Stimulated activated CD4-positive, alpha-beta T cell treated with anti-CD3 and anti-CD28 coated beads, Interleukin-12 subunit alpha, Interleukin-12 subunit beta, amount 100 ng/mL, for 48 hours (primary cell): ENCODE measurements at regions not wholly inside any gene's neighbourhood (a gene's known extent, or its start where the extent isn't known, plus 50 kb on each side); places are given as distances from the start of the nearest gene placed in this dataset.

Source experiments
- DNase-seq, 3 donors: peaks; one replicate each; pipeline ENCODE4 v3.0.0-alpha.2; 2020; ENCODE audit warnings: low read depth in 2 of 3, low spot score in 1 of 3

DNA sequence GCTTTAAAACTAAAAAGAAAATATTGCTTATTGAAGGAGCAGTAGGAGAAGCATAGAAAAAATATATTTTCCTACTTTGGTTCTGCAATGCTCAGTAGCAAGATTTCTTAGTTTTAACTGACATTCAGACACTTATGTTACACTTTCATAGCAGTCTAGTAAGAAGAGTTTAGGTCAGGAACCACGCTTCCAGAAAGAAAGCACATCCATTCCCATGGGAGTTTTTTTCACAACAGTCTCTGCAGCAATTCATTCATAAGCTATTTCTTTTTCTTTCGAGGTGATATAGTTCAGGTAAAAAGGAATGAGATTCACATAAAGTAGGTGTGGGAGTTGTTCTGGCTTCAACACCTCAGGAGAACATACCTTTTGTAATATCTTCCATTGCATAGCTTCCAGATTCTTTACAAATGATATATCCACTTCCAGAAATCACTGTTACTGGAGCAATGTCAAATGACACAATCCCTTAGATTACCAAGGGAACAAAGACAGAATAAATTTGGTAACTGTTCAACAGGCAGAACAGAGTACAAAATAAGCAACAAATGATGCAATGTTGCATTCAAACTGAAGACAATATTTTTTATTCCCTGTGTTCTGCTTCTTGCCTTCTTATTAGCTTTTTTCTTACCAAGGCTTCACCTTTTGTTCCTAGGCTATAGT, 95.2 kb upstream of the GULP1 start:
- DNase-seq, result no peak

DNA sequence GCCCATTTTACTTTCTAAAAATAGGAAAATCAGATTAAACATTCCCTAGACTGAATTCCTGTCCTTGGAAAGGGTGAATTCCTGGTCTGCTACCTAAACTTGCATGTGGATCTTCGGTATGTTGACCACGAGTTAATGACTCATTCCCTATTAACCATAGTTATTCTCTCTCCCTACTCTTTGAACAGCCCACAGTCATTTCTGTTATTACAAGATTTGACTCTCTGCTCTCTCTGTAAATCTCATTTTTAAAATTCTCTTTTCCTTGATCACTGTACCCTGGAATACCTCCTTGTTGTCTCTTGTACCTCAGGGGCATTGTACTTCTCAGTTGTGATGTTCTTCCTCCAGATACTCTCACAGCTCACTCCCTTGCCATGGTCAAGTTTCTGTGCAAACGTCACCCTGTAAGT, 92.0 kb upstream of the GULP1 start:
- DNase-seq, result no peak

DNA sequence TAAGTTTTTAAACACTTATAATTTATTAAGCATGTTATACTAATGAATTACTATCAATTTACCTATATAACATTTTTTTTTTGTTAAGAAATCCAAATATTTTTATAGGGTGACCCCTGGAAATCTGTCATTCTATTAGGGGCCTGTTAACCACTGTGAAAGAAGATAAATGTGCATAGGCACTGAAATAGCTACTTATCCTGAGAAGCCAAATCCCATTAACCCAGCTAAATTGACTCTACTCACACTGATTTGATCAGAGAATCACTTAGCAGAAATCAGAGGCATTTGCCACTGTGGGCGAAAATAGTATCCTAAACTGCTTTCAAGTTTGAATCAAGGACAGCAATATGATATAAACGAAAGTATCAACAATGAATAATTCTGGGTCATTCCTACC, 90.0 kb upstream of the GULP1 start:
- DNase-seq, result no peak

DNA sequence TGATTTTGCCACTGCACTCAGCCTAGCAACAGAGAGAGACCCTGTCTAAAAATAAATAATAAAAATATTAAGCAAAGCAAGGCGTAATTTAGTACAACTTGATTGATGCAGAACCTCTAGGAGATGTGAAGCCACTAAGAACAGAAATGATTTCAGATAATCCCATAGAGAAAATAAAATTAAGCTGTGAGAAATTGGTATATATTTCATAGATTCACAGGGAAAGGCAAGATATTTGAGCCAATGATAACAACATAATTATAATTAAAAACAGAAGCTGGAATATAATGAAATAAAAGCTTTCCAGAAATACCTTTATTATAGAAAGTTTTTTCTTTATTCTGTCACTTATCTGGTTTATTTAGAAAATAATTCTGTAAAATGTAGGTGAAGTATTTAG, 88.9 kb upstream of the GULP1 start:
- DNase-seq, result no peak

DNA sequence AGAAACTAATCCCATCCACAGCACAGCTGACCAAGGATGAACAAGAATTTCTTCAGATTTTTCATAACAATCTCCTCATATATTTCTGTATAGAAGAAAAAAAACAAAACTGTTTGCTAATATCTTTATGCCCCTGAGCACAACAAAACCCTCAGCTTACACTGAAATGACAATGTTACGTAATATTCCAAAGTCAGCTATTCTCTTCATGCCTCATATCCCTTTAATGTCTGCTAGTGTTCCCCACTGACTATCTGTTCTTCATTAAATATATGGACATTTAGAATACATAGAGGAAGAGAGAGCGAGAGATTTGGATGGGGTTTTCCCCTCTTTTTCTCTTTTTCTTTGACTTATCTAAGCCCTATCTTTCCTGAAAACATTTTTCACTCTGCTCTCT, 87.9 kb upstream of the GULP1 start:
- no peak for DNase-seq

DNA sequence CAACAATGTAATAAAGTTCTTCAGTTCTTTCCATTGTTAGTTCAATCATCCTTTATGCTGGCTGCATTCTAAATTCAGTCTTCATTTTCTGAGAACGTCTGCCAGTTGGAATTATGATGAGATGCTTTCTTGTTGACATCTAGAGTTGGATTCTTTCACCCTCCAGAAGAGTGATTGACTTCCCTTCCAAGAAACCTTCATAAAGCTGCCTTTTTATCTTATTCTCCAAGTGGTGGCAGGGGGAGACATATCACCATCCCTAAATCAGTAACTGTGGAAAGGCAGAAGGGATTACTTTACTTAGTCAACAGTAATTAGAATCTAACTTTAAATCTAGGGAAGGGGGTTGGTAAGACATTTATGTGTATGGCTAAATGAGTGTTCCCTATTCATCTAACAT, 86.8 kb upstream of the GULP1 start:
- DNase-seq, result no peak

DNA sequence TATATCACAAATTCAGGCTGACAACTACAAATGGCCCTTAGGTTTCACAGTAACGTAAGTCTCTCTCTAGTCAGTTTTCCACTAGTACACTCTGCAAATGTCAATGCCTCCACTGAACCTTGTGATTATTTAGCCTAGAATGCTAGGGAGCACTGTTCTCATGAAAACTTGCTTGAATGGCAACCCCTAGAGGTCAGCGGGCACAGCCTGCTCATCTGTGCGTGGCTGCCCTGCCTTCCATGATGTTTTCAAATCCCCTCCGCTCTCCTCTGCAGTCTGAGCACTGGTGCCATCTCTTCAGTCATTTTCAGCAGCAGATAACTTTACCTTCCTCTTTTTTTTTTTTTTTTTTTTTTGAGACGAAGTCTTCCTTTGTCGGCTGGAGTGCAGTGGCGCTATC, 84.1 kb upstream of the GULP1 start:
- DNase-seq, result no peak

DNA sequence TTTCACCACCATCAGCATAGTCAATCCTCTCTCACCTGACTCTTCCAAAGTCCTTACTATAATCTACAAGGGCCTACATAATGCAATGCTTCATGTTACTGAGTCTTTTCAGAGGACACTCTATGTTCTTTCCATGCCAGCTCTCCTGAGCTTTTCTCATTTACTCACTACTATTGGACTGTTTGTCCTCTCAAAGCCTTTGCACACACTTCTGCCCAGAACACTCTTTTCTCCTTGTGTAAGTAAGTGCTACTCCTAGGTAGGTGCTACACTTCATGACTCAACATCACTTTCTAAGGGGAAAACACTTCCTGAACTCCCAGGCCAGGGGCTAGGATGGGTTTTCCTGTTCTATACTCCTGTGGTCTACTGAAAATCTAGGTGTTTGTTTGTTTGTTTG, 82.5 kb upstream of the GULP1 start:
- DNase-seq, result no peak

DNA sequence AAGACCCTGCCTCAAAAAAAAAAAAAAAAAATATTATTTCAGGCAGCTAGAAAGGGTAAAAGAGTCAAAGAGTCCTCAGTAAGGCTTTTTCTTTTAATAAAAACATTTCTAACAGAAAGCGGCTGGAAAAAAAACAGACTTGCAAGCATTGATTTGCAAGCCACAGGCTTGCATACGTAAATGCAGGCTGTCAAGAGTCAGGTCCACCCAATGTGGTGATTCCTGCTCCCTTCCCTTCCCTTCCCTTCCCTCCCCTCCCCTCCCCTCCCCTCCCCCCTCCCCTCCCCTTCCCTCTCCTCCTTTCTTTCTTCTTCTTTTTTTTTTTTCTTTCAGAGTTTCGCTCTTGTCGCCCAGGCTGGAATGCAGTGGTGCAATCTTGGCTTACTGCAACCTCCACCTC, 74.4 kb upstream of the GULP1 start:
- DNase-seq, result no peak

DNA sequence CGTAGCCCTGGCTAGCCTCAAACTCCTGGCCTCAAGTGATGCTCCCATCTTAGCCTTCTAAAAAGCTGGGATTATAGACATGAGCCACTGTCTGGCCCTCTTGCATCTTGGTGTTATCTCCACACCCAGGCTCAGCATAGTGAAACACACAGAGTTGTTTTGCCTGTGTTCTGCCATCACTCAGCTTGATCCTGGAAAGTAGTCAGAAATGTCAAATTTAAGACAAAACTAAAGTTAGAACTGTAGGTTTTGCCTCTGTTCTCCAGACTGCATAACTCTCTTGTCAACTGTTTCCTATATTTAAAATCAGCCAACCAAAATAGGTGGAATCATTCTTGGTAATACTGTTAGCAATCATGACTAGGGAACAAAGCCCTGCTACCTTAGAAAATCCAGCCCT, 72.1 kb upstream of the GULP1 start:
- DNase-seq, result no peak

DNA sequence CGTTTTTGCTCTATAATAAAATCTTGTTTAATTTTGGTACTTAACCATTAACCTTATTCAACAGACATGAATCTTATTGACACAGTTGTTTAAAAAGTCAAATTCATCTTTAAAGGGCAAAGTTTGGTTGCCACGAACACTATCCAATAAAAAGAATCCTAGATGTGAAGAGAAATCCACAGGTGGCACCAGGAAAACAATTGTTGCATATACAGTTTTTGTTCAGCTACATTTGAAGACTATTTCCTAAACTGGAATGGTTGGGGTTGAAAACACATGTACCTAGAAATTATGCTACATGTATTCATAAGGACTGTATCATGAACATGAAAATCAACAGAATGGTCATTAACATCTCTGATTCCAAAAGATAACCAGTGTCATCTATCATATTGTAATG, 71.1 kb upstream of the GULP1 start:
- DNase-seq, result no peak

DNA sequence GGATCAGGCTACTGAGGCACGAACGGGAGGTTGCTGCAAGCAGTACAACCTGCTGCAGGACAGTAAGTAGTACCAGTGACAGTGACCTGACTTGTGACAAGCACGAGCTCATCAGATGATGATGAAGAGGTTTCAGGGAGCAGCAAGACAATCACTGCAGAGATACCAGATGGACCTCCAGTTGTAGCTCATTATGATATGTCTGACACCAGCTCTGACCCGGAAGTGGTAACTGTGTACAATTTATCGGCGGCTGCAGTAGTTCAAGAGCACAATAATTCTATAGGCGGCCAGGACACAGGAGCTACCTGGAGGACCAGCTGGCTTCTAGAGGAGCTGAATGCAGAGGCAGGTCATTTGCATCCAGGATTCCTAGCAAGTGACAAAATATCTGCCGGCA, 64.0 kb upstream of the GULP1 start:
- DNase-seq, result no peak

DNA sequence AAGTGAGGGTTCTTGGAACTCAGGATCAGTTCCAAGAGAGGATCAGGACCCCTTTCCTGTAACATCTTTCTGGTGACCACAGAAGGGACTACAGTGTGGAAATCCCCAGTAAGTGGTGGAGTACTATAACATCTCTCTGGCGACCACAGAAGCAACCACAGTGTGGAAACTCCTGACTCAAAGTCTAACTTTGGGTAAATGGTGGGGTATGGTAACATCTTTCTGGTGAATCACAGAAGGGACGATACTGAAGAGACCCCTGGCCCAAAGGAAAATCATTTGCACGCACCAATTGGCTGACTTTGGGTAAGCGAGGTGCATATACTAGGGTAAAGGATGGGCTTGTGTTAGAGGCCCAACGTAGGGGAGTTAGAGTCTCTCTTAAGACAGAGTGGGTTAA, 56.3 kb upstream of the GULP1 start:
- no peak for DNase-seq

DNA sequence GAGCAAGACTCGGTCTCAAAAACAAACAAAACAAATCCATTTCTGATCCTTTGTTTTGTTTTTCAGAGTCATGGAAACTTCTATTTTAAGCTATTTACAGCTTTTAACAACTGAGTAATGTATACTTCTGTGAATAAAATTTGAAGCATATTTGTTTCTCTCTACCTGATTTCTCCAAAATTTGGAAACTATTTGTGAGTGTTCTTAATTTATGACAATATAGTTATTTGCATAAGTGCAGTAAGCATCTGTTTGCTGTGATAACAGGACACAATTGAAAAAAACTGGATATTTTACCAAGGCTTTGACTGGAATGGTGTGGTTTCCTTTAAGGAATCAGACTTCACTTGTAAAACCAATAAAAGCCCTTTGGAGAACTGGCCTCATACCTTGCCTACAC, 53.3 kb upstream of the GULP1 start:
- DNase-seq, result no peak
